GM23338 (cell line): ENCODE measurements at regions not wholly inside any gene's neighbourhood (a gene's known extent, or its start where the extent isn't known, plus 50 kb on each side); places are given as distances from the start of the nearest gene placed in this dataset.

Source experiments
- ATAC-seq: fragments of 200-7000 bp; cut with Tn5 transposase; 3 replicates; pipeline ENCODE4 v1.9.1; 2020
- DNase-seq: peaks from one replicate; pipeline ENCODE4 v3.0.0-alpha.2; 2015; ENCODE audit warnings: low spot score
- H2AFZ ChIP-seq: fragments of 200-600 bp; sonication (generic); 2 replicates; pipeline ENCODE4 v1.8.0; 2016; ENCODE audit warnings: antibody characterized with exemption, mild to moderate bottlenecking, moderate library complexity
- H3F3A ChIP-seq: fragments of 200-600 bp; sonication (generic); replicated peaks from 2 replicates; pipeline ENCODE4 v1.8.0; 2017; ENCODE audit warnings: antibody characterized with exemption, mixed run types, low read depth
- H3K27ac ChIP-seq: fragments of 200-600 bp; sonication (generic); 2 replicates; pipeline ENCODE4 v1.6.1; 2016; ENCODE audit warnings: low read depth
- H3K27me3 ChIP-seq: fragments of 200-600 bp; sonication (generic); 2 replicates; pipeline ENCODE4 v1.8.0; 2016; ENCODE audit warnings: mild to moderate bottlenecking, mixed run types, moderate library complexity; ENCODE audit not compliant: insufficient read depth
- H3K36me3 ChIP-seq: fragments of 200-600 bp; sonication (generic); 2 replicates; pipeline ENCODE4 v1.8.0; 2016; ENCODE audit warnings: mild to moderate bottlenecking; ENCODE audit not compliant: insufficient read depth
- H3K4me1 ChIP-seq: fragments of 200-600 bp; sonication (generic); 2 replicates; pipeline ENCODE4 v1.8.0; 2016; ENCODE audit warnings: mild to moderate bottlenecking, moderate library complexity; ENCODE audit not compliant: insufficient read depth
- H3K4me2 ChIP-seq: fragments of 200-600 bp; sonication (generic); 2 replicates; pipeline ENCODE4 v1.7.1; 2017; ENCODE audit warnings: mixed run types
- H3K4me3 ChIP-seq: fragments of 200-600 bp; sonication (generic); 2 replicates; pipeline ENCODE4 v1.6.1; 2016; ENCODE audit warnings: mixed run types
- H3K79me2 ChIP-seq: fragments of 200-600 bp; sonication (generic); replicated peaks from 2 replicates; pipeline ENCODE4 v1.8.0; 2017; ENCODE audit warnings: mild to moderate bottlenecking; ENCODE audit not compliant: insufficient read depth
- H3K9me2 ChIP-seq: fragments of 200-600 bp; sonication (generic); 2 replicates; pipeline ENCODE4 v1.8.0; 2017; ENCODE audit not compliant: insufficient read depth
- H4K20me1 ChIP-seq: fragments of 200-600 bp; sonication (generic); replicated peaks from 2 replicates; pipeline ENCODE4 v1.8.0; 2017; ENCODE audit warnings: mild to moderate bottlenecking; ENCODE audit not compliant: insufficient read depth
- H3K27ac Mint-ChIP-seq: 2 replicates; pipeline ENCODE4 v1.8.0; 2020; ENCODE audit warnings: inconsistent platforms, mild to moderate bottlenecking, moderate library complexity, mixed read lengths
- H3K27me3 Mint-ChIP-seq: 3 replicates; pipeline ENCODE4 v1.8.0; 2022; ENCODE audit warnings: low read depth, mild to moderate bottlenecking, moderate library complexity, mixed read lengths, inconsistent platforms; ENCODE audit not compliant: insufficient read depth, poor library complexity
- H3K36me3 Mint-ChIP-seq: 3 replicates; pipeline ENCODE4 v1.8.0; 2021; ENCODE audit warnings: low read depth, mild to moderate bottlenecking, inconsistent platforms, moderate library complexity, mixed read lengths
- H3K4me1 Mint-ChIP-seq: 3 replicates; pipeline ENCODE4 v1.8.0; 2020; ENCODE audit warnings: mild to moderate bottlenecking, inconsistent platforms, mixed read lengths
- H3K4me3 Mint-ChIP-seq: 3 replicates; pipeline ENCODE4 v1.8.0; 2021; ENCODE audit warnings: moderate library complexity, mild to moderate bottlenecking, inconsistent platforms, mixed read lengths
- H3K9me3 Mint-ChIP-seq: 3 replicates; pipeline ENCODE4 v1.8.0; 2020; ENCODE audit warnings: moderate library complexity, mild to moderate bottlenecking, inconsistent platforms, mixed read lengths
- EZH2phosphoT487 ChIP-seq: fragments of 200-600 bp; sonication (generic); IDR thresholded peaks from one replicate; pipeline ENCODE4 v1.8.1; 2018; ENCODE audit warnings: antibody characterized with exemption; ENCODE audit not compliant: unreplicated experiment
- JUNB ChIP-seq: IDR thresholded peaks from one replicate; pipeline ENCODE4 v1.6.1; 2016; ENCODE audit warnings: antibody characterized with exemption; ENCODE audit not compliant: unreplicated experiment
- NANOG ChIP-seq: IDR thresholded peaks from 2 replicates; pipeline ENCODE4 v1.6.1; 2016; ENCODE audit warnings: antibody characterized with exemption, borderline replicate concordance
- POLR2AphosphoS5 ChIP-seq: IDR thresholded peaks from 2 replicates; pipeline ENCODE4 v1.6.1; 2016; ENCODE audit warnings: antibody characterized with exemption, low read depth
- REST ChIP-seq: IDR thresholded peaks from one replicate; pipeline ENCODE4 v1.6.1; 2018; ENCODE audit warnings: antibody characterized with exemption; ENCODE audit not compliant: unreplicated experiment
- STAT1 ChIP-seq: IDR thresholded peaks from one replicate; pipeline ENCODE4 v1.6.1; 2016; ENCODE audit warnings: antibody characterized with exemption; ENCODE audit not compliant: unreplicated experiment
- ZNF114 ChIP-seq: fragments of 250-450 bp; sonication (Bioruptor Pico); IDR thresholded peaks from 2 replicates; pipeline ENCODE4 v1.5.0; 2020; ENCODE audit warnings: mild to moderate bottlenecking, moderate library complexity
- ZNF331 ChIP-seq: fragments of 250-450 bp; sonication (Bioruptor Pico); IDR thresholded peaks from 2 replicates; pipeline ENCODE4 v1.5.0; 2020; ENCODE audit warnings: low read depth, mild to moderate bottlenecking, moderate library complexity
- TF ChIP-seq, protein P1 (sequence below), 2 experiments: fragments of 200-600 bp in 1 of 2; sonication (generic) in 1 of 2; conservative IDR thresholded peaks; 2 replicates each; pipeline versions ENCODE4 v1.5.1 to v1.6.1; 2016 to 2017; ENCODE audit warnings: antibody characterized with exemption in 2 of 2, low read depth in 2 of 2, mild to moderate bottlenecking in 2 of 2, moderate library complexity in 1 of 2
- TF ChIP-seq, protein P2 (sequence below): IDR thresholded peaks from 2 replicates; pipeline ENCODE4 v1.6.1; 2016; ENCODE audit warnings: antibody characterized with exemption

- Histone ChIP-seq H3K9me2 (peaks cover 4% of the 10 kb centered on the region; the same call in 1 of the 2 replicates), H3K27ac (no peak overlapping the region), H3K4me2 (no peak overlapping the region), H4K20me1 (no peaks in the 10 kb centered on the region), H3K27me3 (no peaks in the 10 kb centered on the region), H3K79me2 (no peaks in the 10 kb centered on the region), H2AFZ (no peak overlapping the region), H3K4me1 (peaks cover 14% of the 10 kb centered on the region), H3F3A (no peaks in the 10 kb centered on the region), H3K4me3 (no peak overlapping the region), H3K36me3 (no peaks in the 10 kb centered on the region)
- TF ChIP-seq, protein P1, sequence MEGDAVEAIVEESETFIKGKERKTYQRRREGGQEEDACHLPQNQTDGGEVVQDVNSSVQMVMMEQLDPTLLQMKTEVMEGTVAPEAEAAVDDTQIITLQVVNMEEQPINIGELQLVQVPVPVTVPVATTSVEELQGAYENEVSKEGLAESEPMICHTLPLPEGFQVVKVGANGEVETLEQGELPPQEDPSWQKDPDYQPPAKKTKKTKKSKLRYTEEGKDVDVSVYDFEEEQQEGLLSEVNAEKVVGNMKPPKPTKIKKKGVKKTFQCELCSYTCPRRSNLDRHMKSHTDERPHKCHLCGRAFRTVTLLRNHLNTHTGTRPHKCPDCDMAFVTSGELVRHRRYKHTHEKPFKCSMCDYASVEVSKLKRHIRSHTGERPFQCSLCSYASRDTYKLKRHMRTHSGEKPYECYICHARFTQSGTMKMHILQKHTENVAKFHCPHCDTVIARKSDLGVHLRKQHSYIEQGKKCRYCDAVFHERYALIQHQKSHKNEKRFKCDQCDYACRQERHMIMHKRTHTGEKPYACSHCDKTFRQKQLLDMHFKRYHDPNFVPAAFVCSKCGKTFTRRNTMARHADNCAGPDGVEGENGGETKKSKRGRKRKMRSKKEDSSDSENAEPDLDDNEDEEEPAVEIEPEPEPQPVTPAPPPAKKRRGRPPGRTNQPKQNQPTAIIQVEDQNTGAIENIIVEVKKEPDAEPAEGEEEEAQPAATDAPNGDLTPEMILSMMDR (conservative IDR thresholded peaks at IDR 0.05; ENCODE audit: low read depth in 2 of 2) = no peak
- TF ChIP-seq, protein P2, sequence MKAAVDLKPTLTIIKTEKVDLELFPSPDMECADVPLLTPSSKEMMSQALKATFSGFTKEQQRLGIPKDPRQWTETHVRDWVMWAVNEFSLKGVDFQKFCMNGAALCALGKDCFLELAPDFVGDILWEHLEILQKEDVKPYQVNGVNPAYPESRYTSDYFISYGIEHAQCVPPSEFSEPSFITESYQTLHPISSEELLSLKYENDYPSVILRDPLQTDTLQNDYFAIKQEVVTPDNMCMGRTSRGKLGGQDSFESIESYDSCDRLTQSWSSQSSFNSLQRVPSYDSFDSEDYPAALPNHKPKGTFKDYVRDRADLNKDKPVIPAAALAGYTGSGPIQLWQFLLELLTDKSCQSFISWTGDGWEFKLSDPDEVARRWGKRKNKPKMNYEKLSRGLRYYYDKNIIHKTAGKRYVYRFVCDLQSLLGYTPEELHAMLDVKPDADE = no peak
- Mint-ChIP-seq H3K4me3 (no peak overlapping the region), H3K4me1 (peaks cover 13% of the 10 kb centered on the region), H3K27me3 (peaks cover 6% of the 10 kb centered on the region), H3K9me3 (0 out of 3 replicates have a peak, but pooled peaks cover 5% of the 10 kb centered on the region), H3K36me3 (no peaks in the 10 kb centered on the region), H3K27ac (no peak overlapping the region)
- DNase-seq (no peak), ATAC-seq (no peak)
Observed at GRCh38 chr20:48238326-48238725, 453.0 kb upstream of the SULF2 start.

GRCh38 chr20:48236000-48236970 lies 451.0 kb upstream of the SULF2 start:
- no peak for DNase-seq
- Mint-ChIP-seq H3K36me3 (peaks cover 2% of the 10 kb centered on the region; the same call in 1 of the 3 replicates), H3K9me3 (peaks cover 14% of the 10 kb centered on the region), H3K27ac (no peak overlapping the region), H3K27me3 (peaks cover 3% of the 10 kb centered on the region), H3K4me1 (peaks cover 13% of the 10 kb centered on the region), H3K4me3 (no peak overlapping the region)
- Histone ChIP-seq H3K4me2 (peak overlapping the region; percentile 41; the same call in 1 of the 2 replicates), H3K4me1 (peaks cover 14% of the 10 kb centered on the region), H3K79me2 (no peaks in the 10 kb centered on the region), H3K9me2 (peaks cover 10% of the 10 kb centered on the region; the same call in 1 of the 2 replicates), H3K27me3 (no peaks in the 10 kb centered on the region), H4K20me1 (no peaks in the 10 kb centered on the region), H2AFZ (peak overlapping the region; percentile 45; the same call in 1 of the 2 replicates), H3K4me3 (no peak overlapping the region), H3F3A (no peaks in the 10 kb centered on the region), H3K36me3 (no peaks in the 10 kb centered on the region), H3K27ac (no peak overlapping the region)
- ATAC-seq = no peak
- TF ChIP-seq POLR2AphosphoS5 (no peak), ZNF114 (CRISPR knock-in tag) (no peak), REST (no peak), EZH2phosphoT487 (no peak), JUNB (no peak), ZNF331 (CRISPR knock-in tag) (no peak), STAT1 (no peak), NANOG (no peak)
- TF ChIP-seq, protein P1 (conservative IDR thresholded peaks at IDR 0.05; ENCODE audit: low read depth in 2 of 2) = no peak
- TF ChIP-seq, protein P2 = no peak
